ENCODE measurements at regions not wholly inside any gene's neighbourhood (a gene's known extent, or its start where the extent isn't known, plus 50 kb on each side); places are given as distances from the start of the nearest gene placed in this dataset.
A peak's percentile ranks its signal among the peaks of the same experiment; 100 is the strongest.
"Not testable (repeated sequence)": the region's sequence is repeated elsewhere in the genome, so short reads cannot be mapped to it uniquely, and the experiment has no call there.

DNA sequence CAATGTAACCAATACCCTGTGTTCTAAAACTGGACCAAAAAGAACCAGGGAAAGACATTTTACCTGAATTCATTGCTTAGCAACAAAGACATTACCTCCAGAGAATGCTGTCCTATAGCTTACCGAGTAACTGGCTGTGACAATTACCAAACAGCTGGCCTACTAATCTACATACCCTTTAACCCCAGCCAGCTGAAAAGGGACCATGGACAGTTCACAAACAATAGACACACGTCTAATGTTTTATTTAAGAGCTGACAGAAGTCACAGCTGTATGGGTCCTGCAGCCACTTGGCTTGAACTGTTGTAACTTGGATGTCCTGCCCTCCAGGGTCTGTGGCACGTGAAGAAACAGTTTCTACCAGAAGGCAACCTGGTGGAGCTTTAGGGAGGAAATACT is 130.1 kb upstream of the EFEMP1 start:
- no peak for DNase-seq (ENCODE audit: low read depth in 2 of 2)
- no peak overlapping the region for H3K4me3 ChIP-seq (replicated peaks in 1 of 2; ENCODE audit: low read depth in 2 of 2, low read length in 2 of 2)
- TF ChIP-seq, protein P1, sequence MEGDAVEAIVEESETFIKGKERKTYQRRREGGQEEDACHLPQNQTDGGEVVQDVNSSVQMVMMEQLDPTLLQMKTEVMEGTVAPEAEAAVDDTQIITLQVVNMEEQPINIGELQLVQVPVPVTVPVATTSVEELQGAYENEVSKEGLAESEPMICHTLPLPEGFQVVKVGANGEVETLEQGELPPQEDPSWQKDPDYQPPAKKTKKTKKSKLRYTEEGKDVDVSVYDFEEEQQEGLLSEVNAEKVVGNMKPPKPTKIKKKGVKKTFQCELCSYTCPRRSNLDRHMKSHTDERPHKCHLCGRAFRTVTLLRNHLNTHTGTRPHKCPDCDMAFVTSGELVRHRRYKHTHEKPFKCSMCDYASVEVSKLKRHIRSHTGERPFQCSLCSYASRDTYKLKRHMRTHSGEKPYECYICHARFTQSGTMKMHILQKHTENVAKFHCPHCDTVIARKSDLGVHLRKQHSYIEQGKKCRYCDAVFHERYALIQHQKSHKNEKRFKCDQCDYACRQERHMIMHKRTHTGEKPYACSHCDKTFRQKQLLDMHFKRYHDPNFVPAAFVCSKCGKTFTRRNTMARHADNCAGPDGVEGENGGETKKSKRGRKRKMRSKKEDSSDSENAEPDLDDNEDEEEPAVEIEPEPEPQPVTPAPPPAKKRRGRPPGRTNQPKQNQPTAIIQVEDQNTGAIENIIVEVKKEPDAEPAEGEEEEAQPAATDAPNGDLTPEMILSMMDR (IDR thresholded peaks at IDR 0.05; ENCODE audit: low read depth, low read length) = no peak

DNA sequence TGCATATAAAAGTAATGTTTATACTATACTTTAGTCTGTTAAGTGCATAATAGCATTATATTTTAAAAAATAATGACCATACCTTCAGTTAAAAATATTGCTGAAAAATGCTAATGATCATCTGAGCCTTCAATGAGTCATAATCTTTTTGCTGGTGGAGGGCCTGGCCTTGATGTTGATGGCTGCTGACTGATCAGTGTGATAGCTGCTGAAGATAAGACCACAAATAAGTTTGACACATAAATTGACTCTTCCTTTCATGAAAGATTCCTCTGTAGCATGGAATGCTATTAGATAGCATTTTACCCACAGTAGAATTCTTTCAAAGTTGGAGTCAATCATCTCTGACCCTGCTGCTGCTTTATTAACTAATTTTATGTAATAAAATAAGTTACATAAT is 128.4 kb upstream of the CCDC85A start:
- DNase-seq (ENCODE audit: low read depth in 2 of 2) = no peak
- no peak overlapping the region for H3K4me3 ChIP-seq (replicated peaks in 1 of 2; ENCODE audit: low read depth in 2 of 2, low read length in 2 of 2)
- TF ChIP-seq, protein P1 (IDR thresholded peaks at IDR 0.05; ENCODE audit: low read depth, low read length) = no peak

DNA sequence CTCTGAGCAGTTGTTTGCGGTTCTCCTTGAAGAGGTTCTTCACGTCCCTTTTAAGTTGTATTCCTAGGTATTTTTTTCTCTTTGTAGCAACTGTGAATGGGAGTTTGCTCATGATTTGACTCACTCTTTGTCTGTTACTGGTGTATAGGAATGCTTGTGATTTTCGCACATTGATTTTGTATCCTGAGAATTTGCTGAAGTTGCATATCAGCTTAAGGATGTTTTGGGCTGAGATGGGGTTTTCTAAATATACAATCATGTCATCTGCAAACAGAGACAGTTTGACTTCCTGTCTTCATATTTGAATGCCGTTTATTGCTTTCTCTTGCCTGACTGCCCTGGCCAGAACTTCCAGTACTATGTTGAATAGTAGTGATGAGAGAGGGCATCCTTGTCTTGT is 122.5 kb upstream of the CCDC85A start:
- DNase-seq (ENCODE audit: low read depth in 2 of 2); H3K4me3 ChIP-seq (replicated peaks in 1 of 2; ENCODE audit: low read depth in 2 of 2, low read length in 2 of 2): not testable (repeated sequence)

DNA sequence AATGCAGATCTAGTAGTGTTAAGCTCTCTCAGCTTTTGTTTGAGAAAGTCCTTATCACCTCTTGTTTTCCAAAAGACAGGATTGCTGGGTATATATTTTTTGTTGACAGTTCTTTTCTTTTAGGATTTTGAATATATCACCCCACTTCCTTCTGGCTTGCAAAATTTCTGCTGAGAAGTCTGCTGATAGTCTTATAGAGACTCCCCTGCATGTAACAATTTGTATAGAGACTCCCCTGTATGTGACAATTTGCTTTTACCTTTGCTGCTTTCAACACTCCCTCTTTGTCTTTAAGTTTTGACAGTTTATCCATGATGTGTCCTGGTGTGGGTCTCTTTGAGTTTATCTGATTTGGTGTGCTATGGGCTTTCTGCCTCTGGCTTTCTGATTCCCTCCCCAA is 115.0 kb upstream of the CCDC85A start:
- no peak for DNase-seq (ENCODE audit: low read depth in 2 of 2)
- TF ChIP-seq, protein P1 (IDR thresholded peaks at IDR 0.05; ENCODE audit: low read depth, low read length) = no peak
- H3K4me3 ChIP-seq (replicated peaks in 1 of 2; ENCODE audit: low read depth in 2 of 2, low read length in 2 of 2) = no peak overlapping the region

DNA sequence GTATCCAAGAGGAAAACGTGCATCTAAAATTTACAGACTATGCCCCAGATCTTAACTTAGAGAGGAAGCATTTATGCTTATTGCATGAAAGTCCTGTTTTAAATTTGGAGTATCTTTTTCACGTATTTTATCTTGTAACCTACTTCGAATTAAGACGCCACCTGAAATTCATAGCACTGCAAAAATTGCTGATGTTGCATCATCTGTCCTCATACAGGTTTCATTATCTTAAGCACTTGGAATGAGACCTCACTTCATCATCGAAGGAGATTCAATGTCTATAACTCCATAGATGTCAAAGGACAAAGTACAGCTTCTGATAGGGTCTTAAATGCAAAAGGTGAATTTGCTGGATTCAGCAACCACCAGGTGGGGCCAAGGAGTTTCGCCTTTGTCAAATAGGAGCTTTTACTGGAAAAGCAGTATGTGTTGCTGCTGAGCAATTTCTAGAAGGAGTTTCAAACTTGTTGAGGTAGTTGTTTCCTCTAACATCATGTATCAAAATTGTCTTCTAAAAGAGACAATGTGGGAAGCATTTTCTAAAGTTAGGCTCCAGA is 106.4 kb upstream of the CCDC85A start:
- TF ChIP-seq, protein P1 (IDR thresholded peaks at IDR 0.05; ENCODE audit: low read depth, low read length) = peak; percentile 58
- no peak overlapping the region for H3K4me3 ChIP-seq (replicated peaks in 1 of 2; ENCODE audit: low read depth in 2 of 2, low read length in 2 of 2)
- peak; percentile 16 to 56 for DNase-seq (ENCODE audit: low read depth in 2 of 2)

DNA sequence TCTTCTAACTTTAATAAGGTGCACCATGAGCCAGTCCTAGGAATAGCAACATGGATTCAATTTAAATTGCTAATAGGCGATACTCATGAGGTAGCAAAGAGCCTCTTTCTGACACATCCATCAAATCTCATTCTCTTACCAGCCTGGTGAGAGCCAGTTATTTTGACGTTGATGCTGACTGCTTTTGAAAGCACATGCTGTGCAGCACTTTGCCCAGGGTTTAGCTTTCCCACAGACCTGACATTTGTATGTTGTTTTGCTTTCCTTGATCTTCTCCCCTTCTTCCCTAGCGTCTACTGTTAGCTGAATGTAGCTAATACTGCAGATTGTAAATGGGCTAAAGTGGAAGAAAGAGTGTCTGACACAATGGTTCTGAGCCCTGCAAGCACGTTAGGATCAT is 101.1 kb upstream of the CCDC85A start:
- TF ChIP-seq, protein P1 (IDR thresholded peaks at IDR 0.05; ENCODE audit: low read depth, low read length) = no peak
- DNase-seq (ENCODE audit: low read depth in 2 of 2) = no peak
- H3K4me3 ChIP-seq (replicated peaks in 1 of 2; ENCODE audit: low read depth in 2 of 2, low read length in 2 of 2) = no peak overlapping the region

DNA sequence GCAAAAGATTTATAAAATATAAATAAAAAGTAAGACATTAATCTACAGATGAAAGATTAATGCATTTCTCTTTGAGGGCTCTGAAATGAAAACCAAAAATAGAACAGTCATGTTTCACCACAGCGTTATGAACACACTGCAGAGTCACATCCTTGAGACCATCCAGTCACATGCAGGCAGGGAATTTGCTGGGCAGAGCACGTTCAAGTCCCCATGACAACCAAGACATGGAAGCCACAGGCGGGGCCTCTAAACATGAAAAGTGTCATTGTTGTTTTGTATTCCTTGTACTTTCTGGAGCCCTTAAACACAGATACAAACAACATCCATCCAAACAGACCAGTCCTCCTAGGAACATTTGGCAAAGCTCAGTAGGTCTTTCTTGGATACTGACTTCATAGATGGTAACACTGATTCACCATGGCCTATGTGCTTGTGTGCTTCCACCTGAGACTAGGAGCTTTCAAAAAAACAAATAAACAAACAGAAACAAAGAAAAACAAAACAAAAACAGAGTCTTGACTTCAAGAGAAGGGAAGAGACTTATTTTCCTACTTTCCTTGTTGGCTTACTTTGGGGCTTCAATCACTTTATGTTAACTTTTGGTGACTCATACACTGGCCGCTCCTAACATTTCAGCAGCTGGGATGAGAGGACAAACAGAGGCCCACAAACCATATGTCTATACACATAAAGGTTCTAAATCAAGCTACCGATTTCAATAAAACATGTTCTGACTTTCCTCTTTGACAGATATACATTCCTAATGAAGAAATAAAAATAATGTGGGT is 99.5 kb upstream of the CCDC85A start:
- DNase-seq (ENCODE audit: low read depth in 2 of 2) = peak in 1 of 2 donors; percentile 25
- no peak overlapping the region for H3K4me3 ChIP-seq (replicated peaks in 1 of 2; ENCODE audit: low read depth in 2 of 2, low read length in 2 of 2)
- TF ChIP-seq, protein P1 (IDR thresholded peaks at IDR 0.05; ENCODE audit: low read depth, low read length) = no peak
